Effector memory CD4-positive, alpha-beta T cell (primary cell): ENCODE measurements at regions not wholly inside any gene's neighbourhood (a gene's known extent, or its start where the extent isn't known, plus 50 kb on each side); places are given as distances from the start of the nearest gene placed in this dataset.

Experiments used
- DNase-seq, 3 donors: peaks; one replicate each; pipeline ENCODE4 v3.0.0-alpha.2; 2020
- H3K27ac ChIP-seq: 2 replicates; pipeline ENCODE4 v1.7.0; 2013; ENCODE audit warnings: mild to moderate bottlenecking, low read length, moderate library complexity; ENCODE audit not compliant: insufficient read depth, poor library complexity, severe bottlenecking
- H3K27me3 ChIP-seq: replicated peaks from 2 replicates; pipeline ENCODE4 v1.7.0; 2013; ENCODE audit warnings: mild to moderate bottlenecking, low read length; ENCODE audit not compliant: insufficient read depth, control insufficient read depth, poor library complexity, severe bottlenecking
- H3K36me3 ChIP-seq: 2 replicates; pipeline ENCODE4 v1.7.0; 2013; ENCODE audit warnings: mild to moderate bottlenecking, low read length, moderate library complexity; ENCODE audit not compliant: control insufficient read depth, insufficient read depth
- H3K4me1 ChIP-seq: 2 replicates; pipeline ENCODE4 v1.7.0; 2013; ENCODE audit warnings: low read length, mild to moderate bottlenecking; ENCODE audit not compliant: control insufficient read depth, insufficient read depth, poor library complexity, severe bottlenecking
- H3K4me3 ChIP-seq: 2 replicates; pipeline ENCODE4 v1.7.0; 2013; ENCODE audit warnings: low read length, low read depth, mild to moderate bottlenecking; ENCODE audit not compliant: insufficient read depth, poor library complexity, severe bottlenecking
- H3K9me3 ChIP-seq: 2 replicates; pipeline ENCODE4 v1.7.0; 2013; ENCODE audit warnings: mild to moderate bottlenecking, low read length, moderate library complexity; ENCODE audit not compliant: control insufficient read depth

DNA sequence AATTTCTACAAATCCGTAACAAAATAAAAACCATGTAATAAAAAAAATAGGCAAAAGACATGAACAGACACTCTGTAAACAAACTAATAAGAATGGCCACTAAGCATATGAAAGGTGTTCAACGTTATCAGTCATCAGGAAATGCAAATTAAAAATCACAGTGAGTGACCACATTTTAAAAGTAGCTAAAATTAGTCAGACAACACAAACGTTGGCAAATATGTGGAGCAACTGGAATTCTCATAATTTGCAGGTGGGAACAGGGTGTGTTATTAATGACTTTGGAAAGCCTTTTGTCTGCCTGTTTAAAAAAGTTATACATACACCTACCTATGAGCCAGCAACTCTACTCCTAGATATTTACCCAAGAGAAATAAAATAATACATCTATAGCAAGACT, 164.4 kb downstream of the RMI1 start:
- Histone ChIP-seq H3K27me3 (peaks cover 17% of the 10 kb centered on the region), H3K9me3 (no peaks in the 10 kb centered on the region), H3K4me3 (no peak overlapping the region), H3K27ac (no peak overlapping the region), H3K4me1 (peaks cover 6% of the 10 kb centered on the region), H3K36me3 (no peaks in the 10 kb centered on the region)
- no peak for DNase-seq

DNA sequence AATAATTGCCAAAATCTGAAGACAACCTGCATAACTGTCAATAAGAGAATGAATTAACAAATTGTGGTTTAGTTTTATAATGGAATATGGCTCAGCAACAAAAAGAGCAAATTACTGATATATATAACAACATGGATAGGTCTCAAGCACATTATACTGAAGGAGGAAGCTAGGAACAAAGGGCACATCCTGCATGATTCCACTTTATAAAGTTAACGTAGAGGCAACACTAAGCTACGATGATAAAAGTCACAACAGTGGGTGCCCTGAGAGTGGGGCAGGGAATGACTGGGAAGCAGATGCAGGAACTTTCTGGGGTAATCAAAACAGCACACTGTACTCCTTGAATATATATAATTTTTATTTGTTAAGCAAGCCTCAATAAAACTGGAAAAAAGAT, 165.2 kb downstream of the RMI1 start:
- no peak overlapping the region for H3K27ac ChIP-seq
- peaks cover 11% of the 10 kb centered on the region for H3K27me3 ChIP-seq
- DNase-seq = no peak
- H3K4me3 ChIP-seq = no peak overlapping the region
- H3K9me3 ChIP-seq = no peaks in the 10 kb centered on the region
- H3K4me1 ChIP-seq = peaks cover 3% of the 10 kb centered on the region
- H3K36me3 ChIP-seq = no peaks in the 10 kb centered on the region

DNA sequence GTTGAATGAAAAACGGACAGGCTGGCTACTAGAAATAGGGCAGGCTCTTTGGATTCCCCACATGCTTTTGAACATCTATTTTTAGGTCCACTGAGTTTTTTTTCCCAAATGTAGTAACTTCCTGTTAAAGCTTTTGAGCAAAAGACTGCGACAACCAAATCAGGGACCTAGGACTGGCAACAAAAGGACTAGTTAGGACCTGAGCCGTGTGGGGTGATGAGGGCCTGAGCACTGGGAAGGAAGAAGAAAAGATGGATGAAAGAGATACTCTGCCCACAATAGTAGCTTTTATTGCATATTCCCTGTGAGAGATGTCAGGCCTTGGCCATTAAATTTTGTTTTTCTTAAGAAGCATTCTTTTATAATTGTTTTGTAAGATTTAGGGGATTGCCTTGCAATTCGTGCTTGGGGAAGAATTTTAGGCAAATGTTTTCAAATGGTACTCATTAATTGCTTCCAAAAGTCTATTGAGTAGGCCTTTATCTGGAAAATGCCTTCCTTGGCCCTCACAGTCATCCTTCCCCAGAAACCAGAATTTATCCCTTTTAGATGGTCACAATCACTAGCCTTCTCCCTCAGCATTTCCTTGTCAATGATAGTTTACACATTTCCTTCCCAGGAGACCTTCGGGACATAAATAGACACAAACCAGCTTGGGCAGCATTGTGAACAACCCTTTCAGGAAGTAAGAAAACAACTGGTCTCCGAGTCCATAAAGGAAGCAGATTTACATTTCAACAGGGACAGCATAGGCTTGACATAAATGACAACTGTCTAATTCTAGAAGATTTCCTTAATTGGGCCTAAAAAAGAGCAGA, 166.5 kb downstream of the RMI1 start:
- DNase-seq = no peak
- H3K4me1 ChIP-seq = no peaks in the 10 kb centered on the region
- no peaks in the 10 kb centered on the region for H3K9me3 ChIP-seq
- no peaks in the 10 kb centered on the region for H3K36me3 ChIP-seq
- H3K4me3 ChIP-seq = no peak overlapping the region
- peaks cover 2% of the 10 kb centered on the region for H3K27me3 ChIP-seq
- no peak overlapping the region for H3K27ac ChIP-seq

DNA sequence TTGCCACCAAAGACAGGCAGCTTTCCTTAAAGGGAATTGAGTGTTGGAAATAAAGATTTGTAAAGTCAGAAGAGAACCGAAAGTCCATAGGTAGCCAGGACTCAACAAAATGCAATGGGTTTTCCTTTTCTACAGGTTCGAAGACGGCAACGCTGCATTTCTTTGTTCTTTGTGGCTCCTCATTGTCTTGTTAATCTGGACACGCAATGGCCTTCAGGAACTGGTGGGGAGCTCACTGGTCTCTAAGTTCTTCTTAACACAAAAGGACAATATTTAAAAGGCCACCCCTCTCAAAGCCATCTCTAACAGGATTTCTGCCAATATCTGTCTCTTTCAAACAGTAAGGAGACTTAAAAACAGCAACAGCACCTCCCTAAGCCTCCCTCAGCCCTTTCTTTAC, 170.6 kb downstream of the RMI1 start:
- DNase-seq = no peak
- Histone ChIP-seq H3K4me3 (no peak overlapping the region), H3K27ac (no peak overlapping the region), H3K9me3 (no peaks in the 10 kb centered on the region), H3K27me3 (no peaks in the 10 kb centered on the region), H3K4me1 (no peaks in the 10 kb centered on the region), H3K36me3 (no peaks in the 10 kb centered on the region)

DNA sequence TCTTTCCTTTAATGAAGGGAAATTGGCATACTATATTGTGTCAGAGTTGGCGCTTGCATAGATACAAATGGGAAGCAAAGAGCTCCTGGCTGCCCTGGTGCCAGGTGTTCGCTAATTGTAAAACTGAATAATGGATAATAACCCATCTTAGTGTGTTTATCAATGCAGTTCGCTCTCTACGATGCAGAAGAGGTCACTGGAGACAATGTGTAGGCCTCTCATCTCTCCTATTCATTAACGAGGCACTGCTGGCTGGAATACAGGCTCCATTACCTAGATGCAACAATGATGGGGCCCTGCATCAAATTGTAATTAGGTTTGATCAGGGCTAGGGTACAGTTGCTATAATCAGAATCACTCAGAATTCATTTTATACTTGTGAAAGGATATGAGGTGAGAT, 171.0 kb downstream of the RMI1 start:
- H3K9me3 ChIP-seq = no peaks in the 10 kb centered on the region
- no peak overlapping the region for H3K4me3 ChIP-seq
- no peak overlapping the region for H3K27ac ChIP-seq
- H3K36me3 ChIP-seq = no peaks in the 10 kb centered on the region
- no peak for DNase-seq
- H3K27me3 ChIP-seq = no peaks in the 10 kb centered on the region
- no peaks in the 10 kb centered on the region for H3K4me1 ChIP-seq

DNA sequence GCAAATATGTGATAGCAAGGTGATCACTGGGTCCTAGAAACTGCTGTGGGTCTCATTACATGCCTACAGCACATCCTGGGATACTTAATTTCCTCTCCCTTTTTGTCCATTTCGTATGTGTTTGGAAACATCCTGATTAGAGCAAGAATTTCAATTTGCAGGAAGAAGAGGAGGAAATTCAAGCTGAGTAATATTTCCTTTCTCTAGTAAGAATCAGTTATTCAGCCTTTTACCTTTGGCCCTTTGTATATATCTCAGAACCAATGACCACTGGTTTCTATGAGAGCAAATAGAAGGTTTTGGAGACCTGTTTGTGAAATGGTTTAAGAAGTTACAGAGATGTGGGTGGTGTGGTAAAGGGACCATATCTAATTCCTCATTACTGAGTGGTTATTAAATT, 171.6 kb downstream of the RMI1 start:
- no peaks in the 10 kb centered on the region for H3K4me1 ChIP-seq
- H3K4me3 ChIP-seq = no peak overlapping the region
- no peak overlapping the region for H3K27ac ChIP-seq
- no peaks in the 10 kb centered on the region for H3K36me3 ChIP-seq
- no peaks in the 10 kb centered on the region for H3K9me3 ChIP-seq
- H3K27me3 ChIP-seq = no peaks in the 10 kb centered on the region
- DNase-seq = no peak

DNA sequence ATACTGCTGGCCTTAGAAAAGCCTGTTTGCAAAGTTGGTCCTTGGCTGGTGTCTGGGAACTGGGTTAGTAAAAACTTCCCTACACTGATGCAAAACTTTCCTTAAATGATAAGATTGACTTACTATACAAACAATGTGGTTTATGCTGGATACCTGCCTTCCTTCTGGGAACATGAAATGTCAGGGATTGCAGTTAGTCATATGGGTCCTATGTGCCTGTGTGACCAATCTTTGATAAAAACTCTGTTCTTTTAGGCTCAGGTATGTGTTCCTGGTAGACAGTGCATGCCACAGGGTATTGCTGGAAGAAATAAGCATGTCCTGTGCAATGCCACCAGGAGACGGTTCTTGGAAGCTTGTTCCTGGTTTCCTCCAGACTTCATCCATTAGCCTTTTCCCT, 173.3 kb downstream of the RMI1 start:
- no peak overlapping the region for H3K27ac ChIP-seq
- no peak overlapping the region for H3K4me3 ChIP-seq
- no peaks in the 10 kb centered on the region for H3K36me3 ChIP-seq
- DNase-seq = no peak
- H3K9me3 ChIP-seq = no peaks in the 10 kb centered on the region
- H3K4me1 ChIP-seq = no peaks in the 10 kb centered on the region
- no peaks in the 10 kb centered on the region for H3K27me3 ChIP-seq

DNA sequence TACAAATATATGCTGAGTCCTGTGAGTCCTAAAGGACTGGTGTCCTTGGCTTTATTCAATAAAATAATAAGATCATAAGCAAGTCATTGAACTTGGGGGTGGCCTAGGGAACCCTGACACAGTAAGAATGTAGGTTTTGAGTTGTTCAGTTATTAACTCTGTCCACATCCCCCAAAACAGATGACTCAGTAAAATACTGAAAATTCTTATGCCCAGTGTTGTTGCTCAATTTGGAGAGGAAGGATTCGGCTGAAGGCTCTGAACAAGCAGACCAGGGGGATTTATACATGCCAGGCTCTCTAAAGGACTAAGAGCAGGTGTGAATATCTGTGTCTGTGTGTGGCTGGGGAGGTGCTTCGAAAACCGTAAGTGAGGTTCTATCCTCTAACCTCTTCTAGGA, 173.7 kb downstream of the RMI1 start:
- H3K27me3 ChIP-seq = no peaks in the 10 kb centered on the region
- DNase-seq = no peak
- no peak overlapping the region for H3K27ac ChIP-seq
- no peaks in the 10 kb centered on the region for H3K4me1 ChIP-seq
- H3K4me3 ChIP-seq = no peak overlapping the region
- no peaks in the 10 kb centered on the region for H3K9me3 ChIP-seq
- no peaks in the 10 kb centered on the region for H3K36me3 ChIP-seq

DNA sequence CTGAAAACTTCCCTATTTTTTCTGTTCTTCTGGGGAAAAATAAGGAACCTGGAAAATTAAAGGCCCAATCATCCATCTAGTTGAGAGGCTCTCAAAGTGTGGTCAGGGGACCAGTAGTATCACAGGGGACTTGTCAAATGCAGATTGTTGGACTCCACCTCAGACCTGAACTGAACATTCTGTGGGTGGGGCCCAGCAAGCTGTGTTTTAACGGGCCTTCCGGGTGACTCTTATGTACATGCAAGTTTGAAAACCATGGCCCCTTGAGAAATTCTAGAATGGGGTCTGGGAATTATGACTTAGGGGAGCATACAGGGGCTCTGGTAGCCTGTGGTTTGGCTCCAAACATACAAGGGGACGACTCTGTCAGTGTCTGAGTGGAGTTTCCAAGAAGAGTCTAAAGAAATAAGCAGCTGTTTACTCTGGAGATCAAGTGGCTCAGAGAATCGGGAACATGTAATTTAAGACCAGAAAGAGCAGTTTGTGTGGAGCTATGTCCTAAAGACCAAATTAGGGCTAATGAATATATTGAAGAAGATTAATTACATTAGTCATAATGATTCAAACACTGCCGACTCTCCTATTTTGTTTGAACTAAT, 177.4 kb downstream of the SLC28A3 start:
- Histone ChIP-seq H3K27ac (no peak overlapping the region), H3K4me1 (no peaks in the 10 kb centered on the region), H3K27me3 (peaks cover 7% of the 10 kb centered on the region), H3K4me3 (no peak overlapping the region), H3K9me3 (no peaks in the 10 kb centered on the region), H3K36me3 (no peaks in the 10 kb centered on the region)
- no peak for DNase-seq

DNA sequence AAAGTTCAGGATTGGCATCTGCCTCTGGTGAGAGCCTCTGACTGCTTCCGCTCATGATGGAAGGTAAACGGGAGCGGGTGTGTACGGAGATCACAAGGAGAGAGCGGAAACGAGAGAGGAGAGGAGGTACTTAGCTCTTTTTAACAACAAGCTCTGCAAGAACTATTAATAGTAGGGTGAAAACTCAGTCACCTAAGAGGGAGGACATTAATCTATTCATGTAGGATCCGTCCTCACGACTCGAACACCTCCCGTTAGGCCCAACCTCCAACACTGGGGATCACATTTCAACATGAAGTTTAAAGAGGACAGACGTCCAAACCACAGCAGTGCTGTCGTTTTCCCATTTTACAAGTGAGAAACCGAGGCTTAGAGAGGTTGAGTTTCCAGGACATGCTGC, 173.7 kb downstream of the SLC28A3 start:
- no peak for DNase-seq
- no peak overlapping the region for H3K4me3 ChIP-seq
- no peaks in the 10 kb centered on the region for H3K36me3 ChIP-seq
- H3K27me3 ChIP-seq = peaks cover 3% of the 10 kb centered on the region
- no peaks in the 10 kb centered on the region for H3K4me1 ChIP-seq
- H3K27ac ChIP-seq = no peak overlapping the region
- H3K9me3 ChIP-seq = no peaks in the 10 kb centered on the region
